ENCODE measurements at regions not wholly inside any gene's neighbourhood (a gene's known extent, or its start where the extent isn't known, plus 50 kb on each side); places are given as distances from the start of the nearest gene placed in this dataset.

- no peak for TF ChIP-seq CTCF (conservative IDR thresholded peaks at IDR 0.05; ENCODE audit: control insufficient read depth, insufficient read depth, low read depth, low read length)
- DNase-seq (ENCODE audit: low read depth) = no peak
- H3K4me3 ChIP-seq (ENCODE audit: control insufficient read depth, low read depth, low read length) = no peak overlapping the region
These were observed 55.5 kb downstream of the INHBB start for GRCh38 chr2:120401275-120402066.

DNA sequence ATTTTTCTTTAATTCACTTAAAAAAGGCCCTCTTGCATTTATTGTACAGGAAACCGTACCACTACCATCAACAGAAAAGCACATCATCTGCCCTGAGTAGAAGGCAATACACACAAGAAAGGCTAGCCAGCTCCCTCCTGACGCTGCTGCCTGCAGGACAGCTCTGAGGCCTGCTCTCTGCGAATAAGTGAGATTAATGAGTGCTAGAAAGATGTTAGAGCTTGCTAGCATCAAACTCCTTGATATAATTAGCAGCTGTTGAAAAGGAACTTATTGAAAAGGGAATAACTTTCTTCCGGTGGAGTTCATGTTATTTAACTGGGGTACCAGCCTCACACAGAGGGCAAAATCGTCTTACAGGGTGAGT lies 56.1 kb downstream of the INHBB start:
- TF ChIP-seq CTCF (conservative IDR thresholded peaks at IDR 0.05; ENCODE audit: control insufficient read depth, insufficient read depth, low read depth, low read length) = no peak
- H3K4me3 ChIP-seq (ENCODE audit: control insufficient read depth, low read depth, low read length) = no peak overlapping the region
- DNase-seq (ENCODE audit: low read depth) = no peak

DNA sequence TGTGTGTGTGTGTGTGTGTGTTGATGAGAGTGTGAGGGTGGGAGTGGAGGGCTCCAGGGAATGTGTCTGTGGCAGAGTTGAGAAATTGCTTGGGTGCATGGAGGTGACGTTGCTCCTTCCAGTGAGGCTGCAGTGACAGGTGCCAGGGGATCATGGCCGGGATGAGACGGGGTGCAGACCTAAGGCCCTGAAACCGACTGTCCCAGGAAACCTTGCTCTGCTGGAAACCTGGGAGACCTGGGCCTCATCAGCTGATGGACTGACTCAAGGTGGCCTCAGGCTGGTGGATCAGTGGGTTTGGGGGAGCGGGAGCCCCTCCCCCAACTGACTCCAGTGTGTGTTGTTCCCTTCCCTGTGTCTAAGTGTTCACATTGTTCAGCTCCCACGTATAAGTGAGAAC lies 56.6 kb downstream of the INHBB start:
- DNase-seq (ENCODE audit: low read depth) = no peak
- TF ChIP-seq CTCF (conservative IDR thresholded peaks at IDR 0.05; ENCODE audit: control insufficient read depth, insufficient read depth, low read depth, low read length) = no peak
- H3K4me3 ChIP-seq (ENCODE audit: control insufficient read depth, low read depth, low read length) = no peak overlapping the region

DNA sequence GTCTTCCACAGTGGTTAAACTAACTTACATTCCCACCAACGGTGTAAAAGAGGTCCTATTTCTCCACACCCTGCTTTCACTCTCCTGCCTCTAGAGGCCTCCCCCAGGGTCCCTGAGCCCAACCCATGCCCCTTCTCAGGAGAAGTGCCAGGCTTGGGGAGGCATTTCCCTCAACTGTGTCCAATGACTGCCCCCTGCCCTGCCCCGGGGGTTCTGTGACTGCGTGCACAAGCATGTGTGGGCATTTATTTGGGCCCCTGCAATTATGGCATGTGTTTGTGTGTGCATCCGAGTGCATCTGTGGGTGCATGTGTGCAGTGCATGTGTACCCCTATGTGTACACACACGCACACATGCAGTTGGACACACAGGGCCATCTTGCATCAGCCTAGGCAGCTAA lies 57.3 kb downstream of the INHBB start:
- DNase-seq (ENCODE audit: low read depth) = no peak
- no peak for TF ChIP-seq CTCF (conservative IDR thresholded peaks at IDR 0.05; ENCODE audit: control insufficient read depth, insufficient read depth, low read depth, low read length)
- H3K4me3 ChIP-seq (ENCODE audit: control insufficient read depth, low read depth, low read length) = no peak overlapping the region

DNA sequence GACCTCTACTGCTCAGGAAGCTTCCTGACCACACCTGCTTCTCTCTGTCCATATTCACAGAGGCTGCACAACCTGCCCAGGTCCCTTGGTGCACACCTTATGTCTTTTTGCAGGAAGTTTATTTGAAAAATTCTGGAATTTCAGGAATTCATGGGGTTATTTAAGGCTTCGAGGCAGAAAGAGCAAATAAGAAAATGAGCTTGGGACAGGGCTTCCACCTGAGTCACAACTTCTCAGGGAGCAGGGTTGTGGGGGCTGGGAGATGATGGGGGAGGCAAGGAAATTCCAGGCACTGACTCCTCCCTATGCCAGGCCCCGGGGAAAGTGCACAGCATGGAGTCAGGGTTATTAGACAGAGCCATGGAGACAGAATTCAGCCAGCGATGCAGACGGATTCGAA lies 57.7 kb downstream of the INHBB start:
- H3K4me3 ChIP-seq (ENCODE audit: control insufficient read depth, low read depth, low read length) = no peak overlapping the region
- DNase-seq (ENCODE audit: low read depth) = no peak
- TF ChIP-seq CTCF (conservative IDR thresholded peaks at IDR 0.05; ENCODE audit: control insufficient read depth, insufficient read depth, low read depth, low read length) = no peak

GRCh38 chr2:120404274-120404673 lies 58.3 kb downstream of the INHBB start:
- TF ChIP-seq CTCF (conservative IDR thresholded peaks at IDR 0.05; ENCODE audit: control insufficient read depth, insufficient read depth, low read depth, low read length) = no peak
- no peak overlapping the region for H3K4me3 ChIP-seq (ENCODE audit: control insufficient read depth, low read depth, low read length)
- DNase-seq (ENCODE audit: low read depth) = no peak
